ENCODE measurements at regions not wholly inside any gene's neighbourhood (a gene's known extent, or its start where the extent isn't known, plus 50 kb on each side); places are given as distances from the start of the nearest gene placed in this dataset.

- H3K27me3 Mint-ChIP-seq (ENCODE audit: insufficient read depth, unreplicated experiment), result peaks cover 3% of the 10 kb centered on the region
- no peak for DNase-seq
- intact Hi-C loops (cut with micrococcal nuclease; ENCODE audit: unreplicated experiment), result loop anchor here (10.0 kb wide), 1 partner anchor 343 kb away; no protein-coding TSS in a partner anchor
- Histone ChIP-seq H3K27me3 (replicated peaks; ENCODE audit: control insufficient read depth, insufficient read depth, low read length) (no peaks in the 10 kb centered on the region), H3K4me3 (ENCODE audit: low read depth, low read length) (no peak overlapping the region), H3K9me3 (no peaks in the 10 kb centered on the region), H3K4me1 (no peaks in the 10 kb centered on the region), H3K36me3 (ENCODE audit: control insufficient read depth, insufficient read depth, low read length) (no peaks in the 10 kb centered on the region)
- H3K9me3 Mint-ChIP-seq (ENCODE audit: unreplicated experiment), result no peaks in the 10 kb centered on the region
- no peak for TF ChIP-seq CTCF (IDR thresholded peaks at IDR 0.05; ENCODE audit: insufficient read depth in 1 of 2, low read depth in 1 of 2, low read length in 1 of 2, severe bottlenecking in 1 of 2, unreplicated experiment in 1 of 2)
- CTCF ChIA-PET, result no interaction called here
- H3K4me1 Mint-ChIP-seq (ENCODE audit: low read depth, unreplicated experiment), result no peaks in the 10 kb centered on the region
- no peak overlapping the region for H3K4me3 Mint-ChIP-seq (ENCODE audit: unreplicated experiment)
- no peak overlapping the region for H3K27ac Mint-ChIP-seq (ENCODE audit: unreplicated experiment)
- POLR2A ChIA-PET, result no interaction called here
- H3K36me3 Mint-ChIP-seq (ENCODE audit: insufficient read depth, unreplicated experiment), result no peaks in the 10 kb centered on the region
- no TSS peak for BruUV-seq (replicated peaks)
Observed at GRCh38 chr5:87768190-87768589, 355.5 kb upstream of the CCNH start.

- no peaks in the 10 kb centered on the region for H3K4me1 Mint-ChIP-seq (ENCODE audit: low read depth, unreplicated experiment)
Observed at GRCh38 chr5:87765009-87765408, 352.3 kb upstream of the CCNH start.

DNA sequence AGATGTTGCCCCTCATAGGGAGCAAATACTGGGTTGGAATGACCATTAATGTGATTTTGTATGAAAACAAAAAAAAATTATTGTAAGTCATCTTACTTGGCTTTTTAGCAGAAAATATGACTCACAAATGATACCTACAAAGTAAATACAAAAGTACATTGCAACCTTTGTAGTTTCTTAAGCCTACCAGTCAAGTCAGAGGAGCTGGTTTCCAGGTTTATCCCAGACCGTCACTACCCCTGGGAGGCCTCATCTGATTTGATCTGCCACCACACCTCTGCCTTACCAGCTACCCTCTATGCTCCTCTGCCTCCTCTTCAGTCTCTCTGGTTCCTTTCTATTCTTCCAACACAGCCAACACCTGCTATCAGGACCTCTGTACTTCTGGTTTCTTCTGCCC is 349.9 kb upstream of the CCNH start:
- H3K27me3 Mint-ChIP-seq (ENCODE audit: insufficient read depth, unreplicated experiment), result peaks cover 12% of the 10 kb centered on the region
- no peaks in the 10 kb centered on the region for H3K36me3 Mint-ChIP-seq (ENCODE audit: insufficient read depth, unreplicated experiment)
- intact Hi-C loops (cut with micrococcal nuclease; ENCODE audit: unreplicated experiment), result loop anchor here (10.0 kb wide), 1 partner anchor 338 kb away; no protein-coding TSS in a partner anchor
- Histone ChIP-seq H3K4me1 (no peaks in the 10 kb centered on the region), H3K27me3 (replicated peaks; ENCODE audit: control insufficient read depth, insufficient read depth, low read length) (no peaks in the 10 kb centered on the region), H3K4me3 (ENCODE audit: low read depth, low read length) (no peak overlapping the region), H3K9me3 (no peaks in the 10 kb centered on the region), H3K36me3 (ENCODE audit: control insufficient read depth, insufficient read depth, low read length) (no peaks in the 10 kb centered on the region)
- H3K27ac Mint-ChIP-seq (ENCODE audit: unreplicated experiment), result no peak overlapping the region
- no peak overlapping the region for H3K4me3 Mint-ChIP-seq (ENCODE audit: unreplicated experiment)
- DNase-seq, result no peak
- no peak for TF ChIP-seq CTCF (IDR thresholded peaks at IDR 0.05; ENCODE audit: insufficient read depth in 1 of 2, low read depth in 1 of 2, low read length in 1 of 2, severe bottlenecking in 1 of 2, unreplicated experiment in 1 of 2)
- CTCF ChIA-PET, result no interaction called here
- BruUV-seq (replicated peaks), result no TSS peak
- POLR2A ChIA-PET, result no interaction called here
- H3K4me1 Mint-ChIP-seq (ENCODE audit: low read depth, unreplicated experiment), result no peaks in the 10 kb centered on the region
- no peaks in the 10 kb centered on the region for H3K9me3 Mint-ChIP-seq (ENCODE audit: unreplicated experiment)

More at GRCh38 chr5:87765009-87765408, 352.3 kb upstream of the CCNH start:
- Histone ChIP-seq H3K27me3 (replicated peaks; ENCODE audit: control insufficient read depth, insufficient read depth, low read length) (no peaks in the 10 kb centered on the region), H3K4me1 (no peaks in the 10 kb centered on the region), H3K36me3 (ENCODE audit: control insufficient read depth, insufficient read depth, low read length) (no peaks in the 10 kb centered on the region), H3K9me3 (no peaks in the 10 kb centered on the region), H3K4me3 (ENCODE audit: low read depth, low read length) (no peak overlapping the region)
- intact Hi-C loops (cut with micrococcal nuclease; ENCODE audit: unreplicated experiment), result loop anchor here (10.0 kb wide), 1 partner anchor 340 kb away; no protein-coding TSS in a partner anchor
- POLR2A ChIA-PET, result no interaction called here
- Mint-ChIP-seq H3K27ac (ENCODE audit: unreplicated experiment) (no peak overlapping the region), H3K9me3 (ENCODE audit: unreplicated experiment) (no peaks in the 10 kb centered on the region), H3K4me3 (ENCODE audit: unreplicated experiment) (no peak overlapping the region), H3K27me3 (ENCODE audit: insufficient read depth, unreplicated experiment) (peaks cover 12% of the 10 kb centered on the region), H3K36me3 (ENCODE audit: insufficient read depth, unreplicated experiment) (no peaks in the 10 kb centered on the region)
- no peak for TF ChIP-seq CTCF (IDR thresholded peaks at IDR 0.05; ENCODE audit: insufficient read depth in 1 of 2, low read depth in 1 of 2, low read length in 1 of 2, severe bottlenecking in 1 of 2, unreplicated experiment in 1 of 2)
- no peak for DNase-seq
- CTCF ChIA-PET, result no interaction called here
- BruUV-seq (replicated peaks), result no TSS peak
